GM19324 (cell line): ENCODE measurements at regions not wholly inside any gene's neighbourhood (a gene's known extent, or its start where the extent isn't known, plus 50 kb on each side); places are given as distances from the start of the nearest gene placed in this dataset.

Experiments used
- ATAC-seq: cut with Tn5 transposase; IDR thresholded peaks from one replicate; pipeline ENCODE4 v1.9.1; 2021; ENCODE audit warnings: mild to moderate bottlenecking, moderate library complexity; ENCODE audit not compliant: unreplicated experiment, low FRiP score

DNA sequence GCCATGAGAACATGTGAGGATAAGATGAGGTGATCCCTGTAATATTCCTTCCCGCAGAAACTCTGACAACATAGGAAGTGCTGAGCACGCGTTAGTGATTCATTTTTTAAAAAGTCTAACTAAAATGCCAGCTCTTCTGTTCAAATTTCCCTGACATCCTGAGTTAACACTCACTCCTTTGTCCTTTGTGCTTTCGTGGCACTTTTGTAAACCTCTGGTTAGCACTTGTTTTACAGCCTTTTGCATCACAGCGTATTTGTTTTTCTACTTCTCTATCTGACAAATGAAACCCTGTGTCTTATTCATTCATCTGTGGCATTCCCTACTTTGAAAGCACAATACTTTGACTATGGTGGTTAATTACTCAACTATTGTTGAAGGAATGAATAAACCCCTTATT is 313.6 kb downstream of the NUAK1 start:
- ATAC-seq, result no peak

DNA sequence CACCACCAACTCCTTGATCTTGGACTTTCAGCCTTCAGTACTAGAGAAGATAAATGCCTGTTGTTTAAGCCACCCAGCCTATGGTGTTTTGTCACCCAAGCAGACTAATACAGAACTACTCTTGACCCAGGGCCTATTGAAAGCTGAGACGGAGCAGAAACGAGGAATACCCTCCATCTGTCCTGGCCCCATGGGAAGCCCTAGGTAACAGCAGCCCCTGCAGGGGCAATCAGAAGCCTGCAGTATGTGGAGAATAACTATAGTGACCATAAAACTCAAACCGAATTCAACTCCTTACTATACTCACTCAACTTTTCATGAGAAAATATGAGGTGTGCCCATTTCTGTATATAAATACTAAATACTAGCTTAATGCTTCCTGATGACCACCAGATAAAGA is 307.4 kb downstream of the NUAK1 start:
- ATAC-seq, result no peak

DNA sequence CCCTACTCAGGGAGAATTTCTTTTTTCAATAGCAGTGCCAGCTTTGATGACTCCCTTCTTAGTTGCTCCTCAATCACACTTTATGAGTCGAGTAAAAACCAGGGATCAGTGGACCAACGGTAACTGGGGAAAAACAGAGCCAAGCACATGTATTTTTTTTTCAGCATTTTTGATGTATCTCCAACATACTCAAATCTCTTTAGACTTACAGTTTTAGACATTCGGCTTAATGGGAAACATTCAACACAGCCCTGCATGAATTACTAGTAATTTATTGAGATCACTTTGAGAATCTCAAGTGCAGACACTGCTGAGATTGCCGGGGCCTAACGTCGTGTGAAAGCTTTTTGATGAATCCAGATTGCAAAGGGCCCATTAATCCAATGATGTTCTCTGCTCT is 306.7 kb downstream of the NUAK1 start:
- no peak for ATAC-seq

DNA sequence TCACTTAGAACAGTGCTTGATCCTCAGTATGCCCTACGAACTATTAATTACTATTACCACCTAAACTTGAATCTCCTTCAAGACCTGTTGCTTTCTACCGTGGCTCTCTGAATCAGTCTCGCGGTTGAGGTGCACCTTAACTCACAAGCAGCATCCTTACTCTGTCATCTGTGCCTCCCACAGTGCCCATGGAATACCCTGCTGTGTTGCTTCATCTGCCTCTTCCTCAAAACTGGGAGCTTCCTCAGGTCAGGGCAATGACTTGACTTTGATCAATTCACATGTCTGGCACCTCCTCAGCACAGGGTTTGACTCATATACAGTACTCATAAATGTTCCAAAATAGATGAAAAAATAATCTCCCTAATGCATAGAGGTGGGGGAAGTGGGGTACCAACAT is 305.9 kb downstream of the NUAK1 start:
- no peak for ATAC-seq

DNA sequence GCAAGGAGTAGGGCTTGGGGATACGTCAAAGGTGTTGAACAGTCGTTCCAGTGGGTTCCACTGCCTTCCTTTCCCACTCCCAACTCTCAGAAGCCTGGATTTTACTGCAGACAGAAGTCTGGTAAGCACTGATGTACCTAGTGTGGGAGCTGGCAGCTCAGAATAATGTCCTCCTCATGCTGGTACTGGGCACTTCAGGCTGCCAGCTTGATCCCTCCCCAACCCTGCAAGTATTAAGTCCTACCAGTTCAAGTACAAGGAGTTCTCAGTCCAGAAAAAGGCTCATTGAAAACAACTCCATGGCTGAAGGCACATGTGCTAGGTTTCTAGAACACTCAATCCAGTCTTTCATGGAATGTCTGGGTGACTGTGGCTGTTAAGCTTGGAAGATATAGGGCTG is 304.3 kb downstream of the NUAK1 start:
- ATAC-seq, result no peak

DNA sequence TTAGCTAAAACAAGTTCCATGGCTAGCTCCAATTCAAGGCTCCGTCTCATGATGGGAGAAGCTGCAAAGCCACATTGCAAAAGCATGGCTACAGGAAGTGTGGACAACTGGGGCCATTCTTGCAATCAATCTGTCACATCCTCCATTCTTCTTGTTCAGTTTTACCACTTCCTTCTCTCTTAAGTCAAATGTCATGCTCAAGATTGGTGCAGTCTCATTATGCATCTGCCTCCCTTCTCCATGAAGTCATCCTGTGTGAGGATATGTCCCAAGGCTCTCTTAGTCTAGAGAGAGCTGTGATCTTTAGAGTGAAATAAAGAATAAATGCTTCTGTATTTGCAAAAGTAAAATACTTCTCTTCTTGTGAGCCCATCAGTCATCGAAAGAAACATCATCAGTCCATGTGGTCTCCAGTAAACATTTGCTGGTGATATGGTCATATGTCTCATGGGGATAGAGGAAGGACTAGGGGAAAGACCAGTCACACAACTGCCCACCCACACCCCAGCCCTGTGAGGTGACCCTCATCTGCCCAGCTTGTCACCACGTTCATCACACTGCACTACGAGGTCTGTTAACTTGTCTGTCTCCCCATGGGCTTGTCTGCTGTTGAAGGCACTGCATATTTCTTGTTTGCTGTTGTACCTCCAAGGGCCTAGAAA is 303.0 kb downstream of the NUAK1 start:
- no peak for ATAC-seq

DNA sequence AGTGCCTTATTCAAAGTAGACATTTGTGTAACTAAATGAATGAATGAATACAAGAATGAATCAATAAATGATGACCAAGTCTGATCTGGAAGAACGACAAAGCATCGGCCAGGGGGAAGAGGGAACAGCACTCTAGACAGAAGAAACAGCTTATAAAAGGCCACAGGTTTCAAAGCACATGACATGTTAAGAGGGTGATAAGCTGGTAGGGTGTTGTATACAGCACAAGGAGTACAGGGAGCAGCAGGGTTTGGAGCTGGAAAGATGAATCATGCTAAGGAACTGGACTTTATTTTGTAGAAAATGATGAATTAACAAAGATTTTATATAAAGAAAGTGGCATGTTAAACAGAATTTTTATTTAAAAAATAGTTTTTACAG is 302.5 kb downstream of the NUAK1 start:
- no peak for ATAC-seq

DNA sequence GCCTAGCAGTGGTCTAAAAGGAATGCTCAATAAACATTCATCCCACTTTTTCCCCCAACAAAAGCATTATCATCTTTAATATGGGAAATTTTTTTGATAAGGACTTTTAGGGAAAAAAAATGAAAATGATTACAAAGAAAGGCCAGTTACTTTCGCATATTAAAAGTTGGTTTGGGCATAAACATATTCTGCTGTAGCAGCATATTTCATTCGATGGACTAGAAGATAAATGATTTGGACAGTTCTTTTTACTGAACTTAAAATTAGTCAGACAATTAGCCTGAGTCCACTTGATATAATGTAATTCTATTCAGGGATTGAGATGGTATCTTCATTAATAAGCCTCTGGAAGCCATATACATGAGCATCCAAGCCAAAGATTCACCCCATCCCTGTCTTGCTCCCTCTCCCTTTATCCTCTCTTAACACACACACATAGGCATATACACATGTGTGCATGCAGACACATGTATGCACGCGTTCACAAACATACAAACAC is 299.1 kb downstream of the NUAK1 start:
- no peak for ATAC-seq

DNA sequence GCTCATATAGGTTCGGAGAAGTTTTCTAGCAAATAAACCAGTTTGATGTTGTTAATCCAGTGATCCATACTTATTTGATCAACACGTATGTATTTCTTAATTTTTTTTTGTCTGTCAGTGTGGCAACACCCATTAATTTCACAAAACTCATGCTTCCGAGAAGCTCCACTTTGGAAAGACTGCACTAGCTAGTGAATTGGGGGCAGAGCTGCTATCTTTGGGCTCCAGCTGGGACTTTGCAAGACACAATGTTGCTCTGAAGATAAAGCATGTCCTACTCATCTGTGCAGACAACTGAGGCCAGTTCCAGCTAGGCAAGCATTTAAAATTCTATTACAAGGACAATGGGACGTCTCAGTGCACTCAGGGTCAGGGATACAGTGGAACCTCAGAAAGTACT is 298.4 kb downstream of the NUAK1 start:
- ATAC-seq, result no peak

DNA sequence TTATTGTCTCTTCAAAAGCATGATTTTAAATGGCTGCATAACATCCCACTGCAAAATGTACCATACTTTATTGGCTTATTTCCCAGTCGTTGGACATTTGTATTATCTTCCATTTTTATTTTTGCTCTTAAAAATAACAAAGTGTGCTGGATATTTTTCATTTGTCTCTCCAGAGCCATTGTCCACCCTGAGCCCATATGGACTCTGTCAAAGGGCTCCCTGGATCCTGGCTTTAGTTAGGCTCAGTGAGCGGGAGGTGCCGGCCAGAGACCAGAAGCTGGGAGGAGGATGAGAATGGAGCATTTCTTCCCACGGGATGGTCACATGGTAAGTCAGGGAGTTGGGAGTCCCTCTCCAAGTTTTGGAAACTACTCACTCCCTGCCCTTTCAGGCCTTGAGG is 296.9 kb downstream of the NUAK1 start:
- no peak for ATAC-seq

DNA sequence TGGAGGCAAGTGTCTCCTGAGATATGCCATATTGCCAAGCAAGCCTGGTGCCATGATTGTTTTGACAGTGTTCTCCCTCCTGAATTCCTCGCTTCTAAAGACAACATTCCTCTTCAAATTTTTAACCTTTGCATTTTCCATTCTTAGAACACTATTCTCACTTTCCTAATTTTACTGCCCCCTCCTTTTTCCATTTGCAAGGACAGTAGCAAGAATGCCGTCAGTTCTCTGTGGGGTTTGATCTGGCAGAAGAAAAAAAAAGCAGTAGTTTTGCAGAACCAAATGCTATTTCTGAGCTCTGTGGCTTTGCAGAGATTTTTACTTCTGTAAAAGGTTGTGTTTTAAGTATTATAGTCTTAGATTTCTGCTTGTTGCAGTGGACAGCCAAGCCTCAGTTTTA is 295.2 kb downstream of the NUAK1 start:
- no peak for ATAC-seq

DNA sequence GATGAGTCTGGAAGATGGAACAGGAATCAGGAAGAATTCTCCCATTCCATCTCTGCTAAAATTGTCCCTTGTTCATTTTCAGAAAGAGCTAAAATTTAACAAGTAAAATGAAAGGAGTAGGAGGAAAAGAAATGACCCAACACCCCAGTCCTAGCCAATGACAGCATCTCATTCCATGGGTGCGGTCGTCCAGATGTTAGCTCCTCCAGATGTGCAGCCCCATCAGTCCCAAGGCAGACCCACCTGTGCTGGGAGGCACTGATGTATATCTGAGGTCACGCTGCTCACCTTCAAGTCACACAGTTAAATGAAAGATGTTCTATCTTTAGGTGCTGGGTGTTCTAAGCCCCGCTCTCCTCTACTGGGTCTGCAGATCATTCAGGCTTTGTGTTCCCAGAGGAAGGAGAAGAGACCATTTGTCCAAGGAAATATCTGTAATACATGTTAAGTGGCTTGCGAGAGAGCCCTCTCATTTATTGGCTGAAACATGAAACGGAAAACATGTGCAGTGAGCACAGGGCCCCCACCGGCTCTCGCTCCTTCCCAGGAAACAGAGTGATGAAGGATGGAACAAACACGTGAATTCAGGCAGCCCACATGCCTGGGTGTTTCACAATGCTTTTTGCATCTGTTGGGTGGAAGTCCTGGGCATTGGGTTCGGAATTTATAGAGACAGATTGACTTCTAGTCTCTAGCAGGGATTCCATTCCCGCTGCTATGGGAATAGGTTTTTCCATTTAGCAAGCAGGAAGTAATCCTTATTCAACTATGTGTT is 294.6 kb downstream of the NUAK1 start:
- no peak for ATAC-seq

DNA sequence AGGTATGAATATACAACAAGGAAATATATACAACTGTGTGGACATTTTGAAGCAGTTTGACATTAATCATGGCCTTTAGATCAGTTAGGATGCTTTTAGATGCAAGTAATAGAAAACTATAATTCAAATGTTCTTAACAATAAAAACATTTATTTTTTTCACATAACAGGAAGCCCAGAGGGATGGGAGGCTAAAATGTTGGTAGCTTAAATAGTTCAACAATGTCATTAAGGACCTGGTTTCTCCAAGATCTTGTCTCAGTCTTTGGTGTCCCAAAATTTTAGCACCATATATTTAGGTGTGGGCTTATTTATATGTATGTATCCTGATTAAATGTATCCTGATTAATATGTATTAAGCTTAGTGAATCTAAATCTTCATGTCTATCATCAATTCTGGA is 292.4 kb downstream of the NUAK1 start:
- ATAC-seq, result no peak

DNA sequence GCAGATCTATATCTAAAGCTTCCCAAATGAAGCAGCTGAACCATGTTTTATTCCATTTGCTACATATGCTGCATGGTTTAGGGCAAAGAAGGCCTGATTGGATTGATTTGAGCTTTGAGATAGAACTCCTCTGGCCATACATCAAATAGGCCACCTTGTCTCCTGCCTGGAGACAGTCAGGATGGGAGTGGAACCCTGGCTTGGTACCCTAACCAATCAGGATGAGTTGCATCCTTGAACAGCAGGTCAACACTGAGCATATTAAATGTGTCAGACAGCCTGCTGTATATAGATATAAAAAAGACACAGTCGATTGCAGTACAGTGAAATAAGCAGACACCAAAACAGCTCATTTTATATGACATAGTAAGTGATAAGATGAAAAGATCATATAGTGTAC is 291.7 kb downstream of the NUAK1 start:
- no peak for ATAC-seq

DNA sequence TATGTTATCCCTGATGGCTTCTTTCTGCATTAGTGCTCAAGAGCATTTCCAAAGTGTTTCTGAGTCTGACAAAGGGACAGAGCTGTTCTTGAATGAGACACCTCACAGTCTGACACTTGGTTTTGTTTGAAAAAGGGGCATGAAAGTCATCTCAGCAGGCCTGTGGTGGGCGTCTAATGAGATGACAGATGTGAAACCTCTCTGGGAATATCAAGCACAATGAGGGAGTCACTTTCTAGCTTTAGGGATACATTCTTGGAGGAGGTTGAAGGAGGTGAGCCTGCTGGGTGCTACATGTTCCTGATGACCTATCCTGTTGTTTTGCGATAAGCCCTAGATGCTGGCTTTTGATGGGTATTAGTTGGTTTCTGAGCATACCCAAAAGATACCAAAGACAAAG is 290.5 kb downstream of the NUAK1 start:
- no peak for ATAC-seq

DNA sequence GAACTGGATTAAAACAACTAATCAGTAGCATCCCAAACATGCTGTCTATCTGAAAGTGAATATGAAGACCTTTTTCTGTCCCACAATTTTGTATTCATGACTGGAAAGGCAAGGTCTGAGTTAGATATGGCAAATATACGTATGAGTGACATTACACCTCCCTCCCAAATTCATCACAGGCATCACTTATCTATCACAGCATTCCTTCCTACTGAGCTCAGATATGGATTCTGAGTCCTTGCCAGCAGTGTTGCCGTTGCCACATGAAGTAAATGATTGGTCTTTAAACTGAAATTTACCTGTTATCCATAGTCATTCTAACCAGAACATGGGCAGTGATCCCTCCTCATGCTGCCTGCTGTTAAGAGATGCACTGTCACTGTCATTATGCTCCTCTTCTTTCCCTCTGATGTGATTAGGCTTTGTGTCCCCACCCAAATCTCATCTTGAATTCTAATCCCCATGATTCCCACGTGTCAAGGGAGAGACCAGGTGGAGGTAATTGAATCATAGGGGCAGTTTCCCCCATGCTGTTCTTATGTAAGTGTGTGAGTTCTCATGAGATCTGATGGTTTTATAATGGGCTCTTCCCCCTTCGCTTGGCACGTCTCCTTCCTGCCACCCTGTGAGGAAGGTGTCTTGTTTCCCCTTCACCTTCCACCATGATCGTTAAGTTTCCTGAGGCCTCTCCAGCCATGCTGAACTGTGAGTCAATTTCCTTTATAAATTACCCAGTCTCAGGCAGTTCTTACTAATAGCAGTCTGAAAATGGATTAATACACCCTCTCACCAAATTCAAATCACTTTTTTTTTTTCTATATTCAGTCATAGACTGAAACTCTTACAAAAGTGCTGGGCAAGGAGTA is 288.4 kb downstream of the NUAK1 start:
- ATAC-seq, result no peak

DNA sequence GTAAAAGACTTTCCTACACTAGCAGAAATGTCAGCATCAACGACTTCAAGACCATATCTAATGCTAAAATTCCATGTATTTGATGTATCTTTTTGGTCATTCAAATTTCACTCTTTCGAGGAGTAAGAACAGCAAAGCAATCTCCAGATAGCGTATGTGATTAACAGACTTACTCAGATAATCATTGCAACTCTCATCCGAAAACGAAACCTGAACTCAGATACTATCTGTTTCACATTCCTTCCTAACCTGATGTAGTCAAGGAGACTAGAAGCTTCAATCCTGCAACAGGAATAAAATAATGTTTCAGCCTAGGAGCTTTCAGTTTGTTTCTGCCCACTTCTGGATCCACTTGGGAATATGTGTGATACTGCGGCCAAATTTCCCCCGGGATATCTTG is 286.3 kb downstream of the NUAK1 start:
- ATAC-seq, result no peak

DNA sequence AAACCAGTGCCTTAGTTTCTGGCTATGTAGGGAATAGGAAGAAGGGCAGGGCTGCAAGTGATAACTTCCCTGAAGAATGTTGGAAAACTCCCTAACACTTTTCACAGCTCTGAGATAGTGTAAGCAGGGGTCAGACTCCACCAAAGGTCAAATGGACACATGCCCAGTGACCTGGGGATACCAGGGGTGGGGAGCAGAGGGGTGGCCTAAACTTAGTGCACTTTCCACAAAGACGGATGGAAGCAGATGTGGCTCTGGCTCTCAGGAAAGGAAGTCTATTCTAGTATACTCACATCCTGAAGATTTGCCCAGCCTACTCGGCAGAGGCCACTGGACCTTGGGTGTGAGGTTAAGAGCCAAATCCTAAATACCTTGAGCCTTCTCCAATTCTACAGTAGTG is 285.8 kb downstream of the NUAK1 start:
- ATAC-seq, result no peak

DNA sequence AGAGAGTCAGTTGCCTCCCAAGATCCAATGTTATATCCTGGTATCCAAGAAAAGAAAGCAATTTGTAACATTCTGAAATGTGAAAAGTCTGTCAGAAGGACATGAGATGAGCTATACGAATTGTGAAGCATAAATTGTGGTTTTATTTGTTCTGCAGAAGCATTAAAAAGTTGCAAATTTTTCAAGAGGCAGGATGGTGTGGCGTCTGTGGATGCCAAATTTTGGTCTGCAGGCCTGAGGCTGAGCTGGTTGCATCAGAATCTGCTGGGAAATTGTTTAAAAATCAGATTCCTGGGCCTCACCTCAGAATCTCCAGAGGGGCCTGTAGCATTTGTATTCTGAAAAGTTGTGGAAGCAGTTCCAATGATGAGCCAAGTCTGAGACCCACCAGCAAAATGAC is 284.7 kb downstream of the NUAK1 start:
- ATAC-seq, result no peak

DNA sequence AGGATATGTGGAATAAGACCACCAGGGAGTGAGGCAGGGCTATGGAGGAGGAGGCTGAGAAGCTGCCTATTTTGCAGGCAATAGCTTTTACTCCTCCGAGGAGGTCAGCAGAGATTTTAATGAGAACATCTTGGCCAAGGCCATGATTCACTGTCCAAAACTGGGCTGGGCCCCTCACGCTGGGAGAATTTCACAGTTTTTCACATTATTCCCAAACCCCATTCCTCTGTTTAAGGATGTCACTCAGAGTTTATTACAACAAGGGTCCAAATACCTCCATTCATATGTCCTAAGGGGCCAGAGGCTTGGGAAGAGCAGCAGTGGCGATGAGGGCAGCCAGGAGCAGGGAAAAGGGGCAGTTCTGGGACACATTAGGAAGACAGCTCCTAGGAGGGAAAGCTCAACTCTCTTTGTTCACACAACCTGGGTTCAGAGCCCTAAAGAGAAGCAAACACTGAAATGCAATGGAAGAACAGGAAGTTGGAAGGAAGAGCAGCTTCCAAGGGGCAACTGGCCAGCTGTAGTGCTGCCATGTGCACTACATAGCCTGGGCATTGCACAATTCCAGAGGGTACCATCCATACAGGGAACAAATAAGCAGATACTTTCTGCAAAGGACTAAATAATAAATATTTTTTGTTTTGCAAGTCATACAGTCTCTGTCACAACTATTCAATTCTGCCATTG is 283.2 kb downstream of the NUAK1 start:
- ATAC-seq, result no peak

DNA sequence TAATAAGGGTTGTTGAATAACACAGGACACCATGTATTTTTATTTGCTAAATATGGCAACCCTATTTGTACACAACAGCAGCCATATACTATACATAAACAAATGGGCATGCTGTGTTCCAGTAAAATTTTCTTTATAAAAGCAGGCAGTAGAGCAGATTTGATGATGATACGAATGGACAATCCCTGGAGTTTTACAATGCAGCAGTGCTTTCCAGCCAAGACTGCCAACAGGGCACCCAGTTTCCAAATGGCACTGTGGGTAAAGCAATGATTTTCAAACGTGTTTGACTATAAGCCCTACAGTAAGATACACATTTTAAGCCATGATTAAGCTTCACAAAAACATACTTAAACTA is 282.7 kb downstream of the NUAK1 start:
- no peak for ATAC-seq
